Panc1 (cell line): ENCODE measurements at regions not wholly inside any gene's neighbourhood (a gene's known extent, or its start where the extent isn't known, plus 50 kb on each side); places are given as distances from the start of the nearest gene placed in this dataset.

Experiments
- CTCF ChIP-seq: fragments of 450-650 bp; IDR thresholded peaks from 2 replicates; pipeline ENCODE4 v1.5.1; 2017; ENCODE audit warnings: mild to moderate bottlenecking
- POLR2AphosphoS5 ChIP-seq: IDR thresholded peaks from 2 replicates; pipeline ENCODE4 v1.6.1; 2012; ENCODE audit warnings: mild to moderate bottlenecking, low read depth, low read length, moderate library complexity
- REST ChIP-seq, 2 experiments: IDR thresholded peaks; 2 replicates each; pipeline ENCODE4 v1.6.1; 2011 to 2012; ENCODE audit warnings: low read depth in 2 of 2, control low read depth in 1 of 2, low read length in 1 of 2, mild to moderate bottlenecking in 1 of 2, moderate library complexity in 1 of 2; ENCODE audit not compliant: insufficient read depth in 1 of 2
- SIN3A ChIP-seq: IDR thresholded peaks from 2 replicates; pipeline ENCODE4 v1.6.1; 2012; ENCODE audit warnings: low read depth, mild to moderate bottlenecking, low read length, moderate library complexity, borderline replicate concordance; ENCODE audit not compliant: insufficient read depth

GRCh38 chr12:46519407-46519806 lies 146.8 kb upstream of the SLC38A2 start:
- no peak for TF ChIP-seq CTCF
- TF ChIP-seq REST (IDR thresholded peaks at IDR 0.05; ENCODE audit: insufficient read depth in 1 of 2, low read depth in 2 of 2, low read length in 1 of 2) = no peak
- no peak for TF ChIP-seq SIN3A
- no peak for TF ChIP-seq POLR2AphosphoS5
